HFF-Myc (cell line): ENCODE measurements at regions not wholly inside any gene's neighbourhood (a gene's known extent, or its start where the extent isn't known, plus 50 kb on each side); places are given as distances from the start of the nearest gene placed in this dataset.

ENCODE experiments used
- DNase-seq: peaks from one replicate; pipeline ENCODE4 v3.0.0-alpha.2; 2011; ENCODE audit warnings: low read depth; ENCODE audit errors: extremely low read depth
- H3K4me3 ChIP-seq: replicated peaks from 2 replicates; pipeline ENCODE4 v1.5.1; 2011; ENCODE audit warnings: low read depth, mild to moderate bottlenecking, control low read depth, low read length
- TF ChIP-seq, protein P1 (sequence below): IDR thresholded peaks from 2 replicates; pipeline ENCODE4 v1.5.1; 2012; ENCODE audit warnings: mild to moderate bottlenecking, low read depth, low read length, control low read depth; ENCODE audit errors: missing control alignments

DNA sequence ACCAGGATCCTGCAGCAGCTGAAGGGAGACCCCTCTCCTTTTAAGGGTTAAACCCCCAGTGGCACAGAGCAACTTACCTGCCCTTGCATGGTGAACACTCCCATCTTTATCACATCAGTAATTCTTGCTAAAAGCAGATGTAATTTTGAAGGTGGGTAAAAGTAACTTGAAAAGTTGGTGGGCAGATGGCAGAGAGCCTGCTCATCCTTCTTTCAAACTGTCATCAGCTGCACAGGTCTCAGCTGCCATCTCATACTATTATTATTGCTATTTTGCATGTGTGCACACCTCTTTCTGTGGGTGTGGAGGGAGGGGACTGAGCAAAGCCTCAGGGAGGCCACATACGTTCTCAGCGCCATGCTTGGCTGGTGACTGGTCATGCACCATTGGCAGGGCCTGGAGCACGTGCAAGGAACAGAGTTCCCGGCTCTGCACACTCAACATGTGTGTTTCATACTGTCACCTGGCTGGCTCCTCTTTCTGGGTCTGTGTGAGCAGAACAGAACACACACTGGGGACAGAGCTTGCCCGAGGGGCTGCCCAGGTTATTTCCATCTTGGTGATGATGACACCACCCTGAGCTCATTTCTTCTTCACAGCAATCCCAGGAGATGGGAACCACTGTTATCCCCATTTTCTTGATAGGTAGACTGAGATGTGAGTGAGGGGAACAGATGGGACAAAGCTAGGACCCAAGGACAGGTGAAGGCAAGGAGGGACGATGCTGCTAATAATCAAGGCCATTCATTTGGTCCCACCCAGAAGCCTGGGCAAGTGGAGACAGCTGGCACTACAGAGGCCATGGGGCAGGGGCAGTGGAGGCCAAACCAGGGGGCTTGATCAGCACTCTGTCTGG, 95.8 kb upstream of the KLF13 start:
- no peak overlapping the region for H3K4me3 ChIP-seq
- TF ChIP-seq, protein P1, sequence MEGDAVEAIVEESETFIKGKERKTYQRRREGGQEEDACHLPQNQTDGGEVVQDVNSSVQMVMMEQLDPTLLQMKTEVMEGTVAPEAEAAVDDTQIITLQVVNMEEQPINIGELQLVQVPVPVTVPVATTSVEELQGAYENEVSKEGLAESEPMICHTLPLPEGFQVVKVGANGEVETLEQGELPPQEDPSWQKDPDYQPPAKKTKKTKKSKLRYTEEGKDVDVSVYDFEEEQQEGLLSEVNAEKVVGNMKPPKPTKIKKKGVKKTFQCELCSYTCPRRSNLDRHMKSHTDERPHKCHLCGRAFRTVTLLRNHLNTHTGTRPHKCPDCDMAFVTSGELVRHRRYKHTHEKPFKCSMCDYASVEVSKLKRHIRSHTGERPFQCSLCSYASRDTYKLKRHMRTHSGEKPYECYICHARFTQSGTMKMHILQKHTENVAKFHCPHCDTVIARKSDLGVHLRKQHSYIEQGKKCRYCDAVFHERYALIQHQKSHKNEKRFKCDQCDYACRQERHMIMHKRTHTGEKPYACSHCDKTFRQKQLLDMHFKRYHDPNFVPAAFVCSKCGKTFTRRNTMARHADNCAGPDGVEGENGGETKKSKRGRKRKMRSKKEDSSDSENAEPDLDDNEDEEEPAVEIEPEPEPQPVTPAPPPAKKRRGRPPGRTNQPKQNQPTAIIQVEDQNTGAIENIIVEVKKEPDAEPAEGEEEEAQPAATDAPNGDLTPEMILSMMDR, result no peak
- no peak for DNase-seq

- DNase-seq, result no peak
- TF ChIP-seq, protein P1, result no peak
Measured at GRCh38 chr15:31234815-31235214, 91.8 kb upstream of the KLF13 start.

GRCh38 chr15:31235311-31236183, 91.1 kb upstream of the KLF13 start:
- no peak for DNase-seq
- no peak overlapping the region for H3K4me3 ChIP-seq
- TF ChIP-seq, protein P1, result no peak

More at GRCh38 chr15:31234815-31235214, 91.8 kb upstream of the KLF13 start:
- H3K4me3 ChIP-seq, result no peak overlapping the region

GRCh38 chr15:31236184-31237042, 90.2 kb upstream of the KLF13 start:
- DNase-seq, result peak; percentile 91
- no peak overlapping the region for H3K4me3 ChIP-seq
- TF ChIP-seq, protein P1, result peak; percentile 10

- DNase-seq, result no peak
- no peak overlapping the region for H3K4me3 ChIP-seq
- TF ChIP-seq, protein P1, result no peak
Measured at GRCh38 chr15:31237043-31237324, 89.7 kb upstream of the KLF13 start.

GRCh38 chr15:31238906-31239305, 87.7 kb upstream of the KLF13 start:
- no peak overlapping the region for H3K4me3 ChIP-seq
- no peak for DNase-seq

More at GRCh38 chr15:31238906-31239305, 87.7 kb upstream of the KLF13 start:
- TF ChIP-seq, protein P1, result no peak
